Thyroid gland (tissue), 4 donors: ENCODE measurements at regions not wholly inside any gene's neighbourhood (a gene's known extent, or its start where the extent isn't known, plus 50 kb on each side); places are given as distances from the start of the nearest gene placed in this dataset.

Source experiments
- DNase-seq, 2 donors: peaks; one replicate each; pipeline ENCODE4 v3.0.0-alpha.2; 2019
- H3K27ac ChIP-seq, 3 donors: fragments of 200-600 bp; sonication (generic); 1 replicate in 2 of 3; 2 replicates in 1 of 3; pipeline ENCODE4 v1.5.1; 2016 to 2019; ENCODE audit warnings: mild to moderate bottlenecking in 1 of 3, moderate library complexity in 1 of 3
- H3K27me3 ChIP-seq: fragments of 200-600 bp; sonication (generic); one replicate; pipeline ENCODE4 v1.5.1; 2019
- H3K36me3 ChIP-seq, 2 donors: fragments of 200-600 bp; sonication (generic); one replicate each; pipeline ENCODE4 v1.5.1; 2016 to 2019
- H3K4me1 ChIP-seq, 2 donors: fragments of 200-600 bp; sonication (generic); one replicate each; pipeline ENCODE4 v1.5.1; 2017 to 2019
- H3K4me3 ChIP-seq, 3 donors: fragments of 200-600 bp; sonication (generic); replicated peaks in 1 of 3; 1 replicate in 2 of 3; 2 replicates in 1 of 3; pipeline ENCODE4 v1.5.1; 2016; ENCODE audit warnings: mild to moderate bottlenecking in 1 of 3
- H3K9me3 ChIP-seq: fragments of 200-600 bp; sonication (generic); one replicate; pipeline ENCODE4 v1.5.1; 2017
- CTCF ChIP-seq, 6 experiments: fragments of 200-600 bp in 3 of 6; fragments of 450-650 bp in 3 of 6; sonication (generic) in 3 of 6; IDR thresholded peaks; one replicate each; pipeline ENCODE4 v1.5.1; 2016 to 2019; ENCODE audit warnings: antibody characterized with exemption in 6 of 6, mild to moderate bottlenecking in 2 of 6, inconsistent platforms in 1 of 6, moderate library complexity in 1 of 6
- POLR2A ChIP-seq, 2 donors: fragments of 450-650 bp; IDR thresholded peaks; one replicate each; pipeline ENCODE4 v1.6.1; 2017; ENCODE audit warnings: antibody characterized with exemption in 2 of 2, mild to moderate bottlenecking in 2 of 2, moderate library complexity in 1 of 2
- WGBS, 2 donors: methylation state at CpG; one replicate each; pipeline ENCODE4 v1.1.5; 2017; 5-methylcytosine and 5-hydroxymethylcytosine counted together
- intact Hi-C: fragments of 100-400 bp; cut with DNase I; formaldehyde crosslinking; loops from one replicate; pipeline ENCODE4 v1.15.1; 2023

GRCh38 chr1:185634704-185635103 lies 99.5 kb upstream of the HMCN1 start:
- Histone ChIP-seq H3K27me3 (no peaks in the 10 kb centered on the region), H3K4me1 (no peaks in the 10 kb centered on the region), H3K36me3 (no peaks in the 10 kb centered on the region), H3K27ac (no peak overlapping the region), H3K4me3 (no peak overlapping the region), H3K9me3 (no peaks in the 10 kb centered on the region)
- 96 to 98% methylated on average over 4 of the region's 4 CpGs for WGBS, 2 donors
- TF ChIP-seq CTCF (IDR thresholded peaks at IDR 0.05) (no peak), POLR2A (IDR thresholded peaks at IDR 0.05) (no peak)
- intact Hi-C loops = no loop called here
- DNase-seq = no peak

- H3K4me3 ChIP-seq = no peak overlapping the region
- intact Hi-C loops = no loop called here
- no peaks in the 10 kb centered on the region for H3K27me3 ChIP-seq
- H3K36me3 ChIP-seq = no peaks in the 10 kb centered on the region
- WGBS, 2 donors = 89 to 90% methylated on average over 4 of the region's 4 CpGs
- H3K4me1 ChIP-seq = no peaks in the 10 kb centered on the region
- no peak overlapping the region for H3K27ac ChIP-seq
- no peaks in the 10 kb centered on the region for H3K9me3 ChIP-seq
- no peak for DNase-seq
- no peak for TF ChIP-seq CTCF (IDR thresholded peaks at IDR 0.05)
- TF ChIP-seq POLR2A (IDR thresholded peaks at IDR 0.05) = no peak
Measured at GRCh38 chr1:185632659-185633423, 101.3 kb upstream of the HMCN1 start.

GRCh38 chr1:185631843-185632242 lies 102.3 kb upstream of the HMCN1 start:
- no peaks in the 10 kb centered on the region for H3K4me1 ChIP-seq
- H3K4me3 ChIP-seq = no peak overlapping the region
- H3K27me3 ChIP-seq = no peaks in the 10 kb centered on the region
- TF ChIP-seq CTCF (IDR thresholded peaks at IDR 0.05) (no peak), POLR2A (IDR thresholded peaks at IDR 0.05) (no peak)
- DNase-seq = no peak
- WGBS, 2 donors = 94 to 97% methylated on average over 1 of the region's 1 CpG
- H3K36me3 ChIP-seq = no peaks in the 10 kb centered on the region
- no peak overlapping the region for H3K27ac ChIP-seq
- H3K9me3 ChIP-seq = no peaks in the 10 kb centered on the region
- intact Hi-C loops = no loop called here

- intact Hi-C loops = no loop called here
- no peaks in the 10 kb centered on the region for H3K9me3 ChIP-seq
- no peaks in the 10 kb centered on the region for H3K27me3 ChIP-seq
- H3K4me3 ChIP-seq = no peak overlapping the region
- no peak for DNase-seq
- no peak for TF ChIP-seq POLR2A (IDR thresholded peaks at IDR 0.05)
- TF ChIP-seq CTCF (IDR thresholded peaks at IDR 0.05) = no peak
- no peak overlapping the region for H3K27ac ChIP-seq
- H3K36me3 ChIP-seq = no peaks in the 10 kb centered on the region
- WGBS, 2 donors = 95% methylated on average over 2 of the region's 2 CpGs
- H3K4me1 ChIP-seq = no peaks in the 10 kb centered on the region
Measured at GRCh38 chr1:185627761-185628501, 106.3 kb upstream of the HMCN1 start.

GRCh38 chr1:185627171-185627570 lies 107.0 kb upstream of the HMCN1 start:
- Histone ChIP-seq H3K4me3 (no peak overlapping the region), H3K36me3 (no peaks in the 10 kb centered on the region), H3K27ac (no peak overlapping the region), H3K4me1 (no peaks in the 10 kb centered on the region), H3K9me3 (no peaks in the 10 kb centered on the region), H3K27me3 (no peaks in the 10 kb centered on the region)
- no peak for DNase-seq
- intact Hi-C loops = no loop called here
- no peak for TF ChIP-seq CTCF (IDR thresholded peaks at IDR 0.05)
- no peak for TF ChIP-seq POLR2A (IDR thresholded peaks at IDR 0.05)
- WGBS, 2 donors = 70 to 75% methylated on average over 3 of the region's 3 CpGs
